Sigmoid colon (tissue), 4 donors: ENCODE measurements at regions not wholly inside any gene's neighbourhood (a gene's known extent, or its start where the extent isn't known, plus 50 kb on each side); places are given as distances from the start of the nearest gene placed in this dataset.

Experiments used
- EP300 ChIP-seq, 4 donors: sonication (generic); formaldehyde crosslinking; IDR thresholded peaks; one replicate each; pipeline ENCODE4 v1.6.1; 2017; ENCODE audit warnings: antibody characterized with exemption in 4 of 4
- POLR2A ChIP-seq, 2 donors: fragments of 450-650 bp; IDR thresholded peaks; one replicate each; pipeline ENCODE4 v1.6.1; 2016; ENCODE audit warnings: antibody characterized with exemption in 2 of 2, mild to moderate bottlenecking in 2 of 2, moderate library complexity in 2 of 2

- TF ChIP-seq EP300 (IDR thresholded peaks at IDR 0.05) (no peak), POLR2A (IDR thresholded peaks at IDR 0.05) (no peak)
Observed at GRCh38 chr5:99285606-99286005, 356.8 kb upstream of the CHD1 start.
